GM18861 (cell line): ENCODE measurements at regions not wholly inside any gene's neighbourhood (a gene's known extent, or its start where the extent isn't known, plus 50 kb on each side); places are given as distances from the start of the nearest gene placed in this dataset.

ENCODE experiments used
- ATAC-seq: cut with Tn5 transposase; IDR thresholded peaks from one replicate; pipeline ENCODE4 v1.9.1; 2021; ENCODE audit not compliant: unreplicated experiment

- ATAC-seq, result no peak
These were observed 193.1 kb downstream of the PARM1 start for GRCh38 chr4:75126058-75126457.

GRCh38 chr4:75122424-75123014 lies 189.6 kb downstream of the PARM1 start:
- no peak for ATAC-seq

GRCh38 chr4:75118739-75119138 lies 185.8 kb downstream of the PARM1 start:
- no peak for ATAC-seq

DNA sequence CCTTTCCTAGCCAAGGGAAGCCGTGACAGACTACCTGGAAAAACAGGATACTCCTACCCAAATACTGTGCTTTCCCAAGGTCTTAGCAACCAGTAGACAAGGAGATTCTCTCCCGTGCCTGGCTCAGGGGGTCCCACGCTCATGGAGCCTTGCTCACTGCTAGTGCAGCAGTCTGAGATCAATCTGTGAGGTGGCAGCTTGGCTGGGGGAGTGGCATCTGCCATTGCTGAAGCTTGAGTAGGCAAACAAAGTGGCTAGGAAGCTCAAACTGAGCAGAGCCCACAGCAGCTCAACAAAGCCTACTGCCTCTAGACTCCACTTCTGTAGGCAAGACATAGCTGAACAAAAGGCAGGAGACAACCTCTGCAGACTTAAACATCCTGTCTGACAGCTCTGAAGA lies 177.1 kb downstream of the PARM1 start:
- no peak for ATAC-seq

DNA sequence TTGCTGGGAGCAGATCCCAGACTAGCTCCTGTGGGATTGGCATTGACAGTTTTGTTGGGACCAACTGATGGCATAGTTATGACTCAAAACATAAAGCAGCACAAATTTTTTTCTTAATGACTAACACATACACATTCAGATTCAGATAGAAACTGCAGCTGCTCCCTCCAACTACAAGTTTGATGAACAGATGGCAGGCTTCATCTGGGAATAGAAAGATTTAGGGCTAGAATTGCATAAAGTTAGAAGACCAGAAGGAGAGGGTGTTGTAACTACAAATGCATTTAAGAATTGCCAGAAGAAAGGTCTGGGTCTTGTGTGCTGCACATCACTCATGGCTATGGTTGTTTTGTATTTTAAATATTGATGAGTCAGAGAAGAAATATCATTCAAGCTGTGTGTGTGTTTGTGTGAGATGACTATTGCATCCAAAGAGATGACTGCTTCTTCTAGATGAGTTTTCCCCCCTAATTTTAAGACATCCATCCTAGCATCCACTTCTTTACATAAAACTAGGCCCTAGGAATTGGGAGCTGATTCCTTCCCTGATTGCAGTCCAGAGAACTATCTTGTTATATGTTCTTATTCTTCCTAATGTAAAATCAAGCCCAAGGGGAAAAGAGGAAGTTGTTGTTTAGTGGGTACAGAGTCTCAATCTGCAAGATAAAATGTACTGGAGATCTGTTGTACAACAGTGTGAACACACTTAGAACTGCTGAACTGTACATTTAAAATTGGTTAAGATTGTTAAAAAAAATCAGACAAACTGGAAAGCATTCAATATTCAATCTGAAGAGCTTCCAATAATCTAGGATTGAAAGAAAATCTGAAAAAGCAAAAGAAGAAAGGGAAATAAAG lies 175.1 kb downstream of the PARM1 start:
- ATAC-seq, result peak; percentile 71

GRCh38 chr4:75102787-75103085 lies 169.8 kb downstream of the PARM1 start:
- ATAC-seq, result no peak

DNA sequence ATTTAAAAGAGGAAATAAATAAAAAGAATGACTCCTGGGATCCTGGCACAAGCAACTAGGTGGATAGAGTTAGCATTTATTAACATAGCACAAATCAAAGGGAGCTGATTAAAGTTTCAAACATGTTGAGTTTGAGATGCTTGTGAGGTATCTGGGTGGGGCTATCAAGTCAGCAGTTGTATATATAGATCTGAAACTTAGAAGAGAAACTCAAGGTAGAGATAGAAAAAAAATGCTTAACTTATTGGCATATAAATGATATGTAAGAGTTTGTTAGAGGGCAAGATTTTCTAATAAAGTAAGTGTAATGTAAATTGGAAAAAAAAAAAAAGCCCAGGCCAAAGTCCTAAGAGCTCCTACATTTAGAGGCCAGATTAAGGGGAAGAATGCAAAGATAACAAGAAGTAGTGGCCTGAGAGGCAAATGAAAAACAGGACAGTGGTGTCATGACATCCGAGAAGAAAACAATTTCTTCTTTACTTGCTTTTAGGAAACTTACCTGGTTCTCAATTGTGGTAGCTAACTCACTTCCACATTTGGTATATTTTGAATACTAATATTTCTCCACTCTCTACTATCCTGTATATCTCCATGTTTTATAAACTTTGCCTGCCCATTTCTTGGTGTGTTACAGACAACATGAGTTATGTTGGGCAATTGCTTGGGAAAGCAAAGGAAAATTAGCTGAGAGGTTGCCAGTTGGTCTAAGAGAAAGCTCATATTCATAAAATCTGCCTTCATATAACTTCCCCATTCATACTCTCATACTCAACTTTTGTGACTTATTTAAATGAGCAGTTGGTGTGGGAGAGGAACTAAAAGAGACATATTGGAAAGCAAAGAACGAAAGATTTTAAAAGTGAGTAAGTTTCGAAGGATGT lies 169.2 kb downstream of the PARM1 start:
- ATAC-seq, result peak; percentile 37
